ENCODE measurements at regions not wholly inside any gene's neighbourhood (a gene's known extent, or its start where the extent isn't known, plus 50 kb on each side); places are given as distances from the start of the nearest gene placed in this dataset.
"Not testable (repeated sequence)": the region's sequence is repeated elsewhere in the genome, so short reads cannot be mapped to it uniquely, and the experiment has no call there.

DNA sequence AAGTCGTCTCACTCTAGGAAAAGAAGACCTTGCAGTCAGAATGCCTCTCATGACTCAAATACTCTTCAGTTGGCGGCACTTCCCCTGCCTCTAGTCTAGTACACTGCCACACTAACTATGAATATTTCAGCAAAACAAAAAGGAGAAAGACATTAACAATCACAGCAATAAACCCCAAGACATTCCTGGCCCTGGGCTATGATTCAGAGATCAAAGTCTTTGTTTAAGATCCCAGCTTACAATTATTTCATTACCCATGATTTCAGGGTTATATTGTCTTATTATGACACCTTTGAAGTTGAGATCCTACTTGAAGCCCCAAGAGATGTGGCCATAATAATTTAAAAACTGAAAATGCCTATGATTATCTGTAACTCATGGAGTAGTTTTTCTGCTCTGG lies 597.5 kb downstream of the REEP3 start:
- Mint-ChIP-seq H3K27ac (no peak overlapping the region), H3K4me3 (no peak overlapping the region), H3K36me3 (ENCODE audit: insufficient read depth) (no peaks in the 10 kb centered on the region), H3K27me3 (no peaks in the 10 kb centered on the region), H3K9me3 (no peaks in the 10 kb centered on the region), H3K4me1 (ENCODE audit: low read depth in 2 of 2) (no peaks in the 10 kb centered on the region)
- no peak for DNase-seq
- ATAC-seq (replicated peaks), result no peak

DNA sequence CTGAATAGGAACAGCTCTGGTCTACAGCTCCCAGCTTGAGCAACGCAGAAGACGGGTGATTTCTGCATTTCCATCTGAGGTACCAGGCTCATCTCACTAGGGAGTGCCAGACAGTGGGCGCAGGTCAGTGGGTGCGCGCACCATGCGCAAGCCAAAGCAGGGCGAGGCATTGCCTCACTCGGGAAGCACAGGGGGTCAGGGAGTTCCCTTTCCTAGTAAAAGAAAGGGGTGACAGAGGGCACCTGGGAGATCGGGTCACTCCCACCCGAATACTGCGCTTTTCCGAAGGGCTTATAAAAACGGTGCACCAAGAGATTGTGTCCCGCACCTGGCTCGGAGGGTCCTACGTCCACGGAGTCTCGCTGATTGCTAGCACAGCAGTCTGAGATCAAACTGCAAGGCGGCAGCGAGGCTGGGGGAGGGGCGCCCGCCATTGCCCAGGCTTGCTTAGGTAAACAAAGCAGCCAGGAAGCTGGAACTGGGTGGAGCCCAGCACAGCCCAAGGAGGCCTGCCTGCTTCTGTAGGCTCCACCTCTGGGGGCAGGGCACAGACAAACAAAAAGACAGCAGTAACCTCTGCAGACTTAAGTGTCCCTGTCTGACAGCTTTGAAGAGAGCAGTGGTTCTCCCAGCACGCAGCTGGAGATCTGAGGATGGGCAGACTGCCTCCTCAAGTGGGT lies 599.2 kb downstream of the REEP3 start:
- H3K4me3 Mint-ChIP-seq; H3K27ac Mint-ChIP-seq; H3K9me3 Mint-ChIP-seq; ATAC-seq (replicated peaks); H3K4me1 Mint-ChIP-seq (ENCODE audit: low read depth in 2 of 2); DNase-seq; H3K27me3 Mint-ChIP-seq; H3K36me3 Mint-ChIP-seq (ENCODE audit: insufficient read depth): not testable (repeated sequence)

DNA sequence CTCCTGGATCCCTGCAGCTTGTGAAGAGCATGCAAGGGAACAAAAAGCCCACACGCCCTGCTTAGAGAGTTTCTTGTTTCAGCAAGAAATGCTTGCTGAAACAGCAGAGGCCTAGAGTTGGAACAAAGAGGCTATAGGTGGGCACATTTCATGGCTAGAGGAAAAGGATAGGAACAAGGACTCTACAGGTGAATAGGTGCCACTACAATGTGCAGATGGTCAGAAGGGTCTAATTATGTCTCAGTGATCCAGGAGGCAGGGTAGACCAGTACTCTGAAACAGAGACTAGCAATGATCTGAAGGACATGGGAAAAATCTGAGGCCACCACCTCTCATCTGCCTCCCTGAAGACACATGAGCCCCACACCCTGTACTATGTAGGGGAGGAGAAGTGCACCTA lies 609.0 kb downstream of the REEP3 start:
- Mint-ChIP-seq H3K9me3 (peaks cover 3 to 6% of the 10 kb centered on the region in 2 donors), H3K4me3 (no peak overlapping the region), H3K4me1 (ENCODE audit: low read depth in 2 of 2) (no peaks in the 10 kb centered on the region), H3K27me3 (no peaks in the 10 kb centered on the region), H3K27ac (no peak overlapping the region), H3K36me3 (ENCODE audit: insufficient read depth) (no peaks in the 10 kb centered on the region)
- DNase-seq (no peak), ATAC-seq (replicated peaks) (no peak)

DNA sequence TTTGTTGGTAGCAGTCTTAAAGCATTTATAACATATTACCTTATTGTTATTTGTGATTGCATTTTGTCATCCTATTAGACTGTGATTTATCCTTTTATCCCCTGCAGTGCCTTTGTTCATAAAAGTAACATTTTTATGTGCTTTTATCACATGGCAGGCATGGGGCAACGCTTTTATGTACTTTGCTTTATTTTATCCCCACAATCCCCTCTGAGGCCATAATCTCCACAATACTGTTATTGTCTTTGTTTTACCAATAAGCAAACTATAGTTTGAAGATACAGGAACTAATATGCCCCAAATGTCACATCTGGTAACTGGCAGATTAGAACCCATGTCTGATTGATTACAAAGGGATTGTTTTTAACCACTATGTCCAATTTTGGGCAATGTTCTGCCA lies 613.5 kb downstream of the REEP3 start:
- H3K27ac Mint-ChIP-seq, result no peak overlapping the region
- H3K36me3 Mint-ChIP-seq (ENCODE audit: insufficient read depth), result no peaks in the 10 kb centered on the region
- ATAC-seq (replicated peaks), result no peak
- H3K9me3 Mint-ChIP-seq, result peaks cover 0 to 4% of the 10 kb centered on the region in 2 donors
- H3K4me3 Mint-ChIP-seq, result no peak overlapping the region
- no peaks in the 10 kb centered on the region for H3K4me1 Mint-ChIP-seq (ENCODE audit: low read depth in 2 of 2)
- H3K27me3 Mint-ChIP-seq, result no peaks in the 10 kb centered on the region
- DNase-seq, result no peak

DNA sequence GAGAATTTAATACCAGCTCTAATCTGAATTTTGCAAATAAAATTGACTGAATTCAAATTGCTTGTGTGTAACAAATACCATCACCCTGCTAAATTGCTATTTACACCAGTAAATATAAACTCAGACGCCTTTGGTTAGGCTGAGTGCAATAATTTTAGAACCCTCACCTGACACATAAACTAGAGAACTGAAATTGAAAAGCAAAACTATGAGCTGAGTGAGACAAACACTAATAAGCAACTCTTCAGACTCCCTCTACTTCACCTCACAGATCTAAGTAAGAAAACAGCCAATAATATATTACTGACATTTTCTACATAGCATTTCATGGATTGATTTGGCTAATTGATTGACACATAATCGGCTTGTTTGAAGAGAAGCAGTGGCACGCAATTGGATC lies 621.2 kb downstream of the REEP3 start:
- no peaks in the 10 kb centered on the region for H3K27me3 Mint-ChIP-seq
- no peaks in the 10 kb centered on the region for H3K36me3 Mint-ChIP-seq (ENCODE audit: insufficient read depth)
- peaks cover 0 to 4% of the 10 kb centered on the region in 2 donors for H3K9me3 Mint-ChIP-seq
- no peak overlapping the region for H3K4me3 Mint-ChIP-seq
- no peak for ATAC-seq (replicated peaks)
- no peak overlapping the region for H3K27ac Mint-ChIP-seq
- H3K4me1 Mint-ChIP-seq (ENCODE audit: low read depth in 2 of 2), result no peaks in the 10 kb centered on the region
- no peak for DNase-seq

DNA sequence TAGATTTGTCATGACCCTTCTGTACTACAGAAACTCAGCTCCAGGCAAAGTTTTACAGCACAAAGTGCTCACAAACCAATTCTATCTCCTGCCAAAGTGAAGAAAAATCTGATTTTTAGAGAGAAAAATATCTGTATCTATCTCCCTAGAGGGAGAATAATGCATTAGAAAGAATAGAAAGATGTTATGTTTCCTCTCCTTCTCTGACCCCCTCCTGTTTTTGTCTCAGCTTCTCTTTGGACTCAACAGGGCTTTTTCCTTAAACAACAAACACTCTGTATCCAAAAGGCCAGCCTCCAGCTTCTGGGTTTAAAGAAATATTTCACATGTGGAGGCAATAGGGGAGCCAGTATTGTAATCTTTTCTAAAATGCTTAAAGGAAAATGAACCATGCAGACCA lies 627.4 kb downstream of the REEP3 start:
- Mint-ChIP-seq H3K36me3 (ENCODE audit: insufficient read depth) (no peaks in the 10 kb centered on the region), H3K9me3 (peaks cover 3 to 8% of the 10 kb centered on the region in 2 donors), H3K27me3 (no peaks in the 10 kb centered on the region), H3K27ac (no peak overlapping the region), H3K4me3 (no peak overlapping the region), H3K4me1 (ENCODE audit: low read depth in 2 of 2) (no peaks in the 10 kb centered on the region)
- DNase-seq (no peak), ATAC-seq (replicated peaks) (no peak)

DNA sequence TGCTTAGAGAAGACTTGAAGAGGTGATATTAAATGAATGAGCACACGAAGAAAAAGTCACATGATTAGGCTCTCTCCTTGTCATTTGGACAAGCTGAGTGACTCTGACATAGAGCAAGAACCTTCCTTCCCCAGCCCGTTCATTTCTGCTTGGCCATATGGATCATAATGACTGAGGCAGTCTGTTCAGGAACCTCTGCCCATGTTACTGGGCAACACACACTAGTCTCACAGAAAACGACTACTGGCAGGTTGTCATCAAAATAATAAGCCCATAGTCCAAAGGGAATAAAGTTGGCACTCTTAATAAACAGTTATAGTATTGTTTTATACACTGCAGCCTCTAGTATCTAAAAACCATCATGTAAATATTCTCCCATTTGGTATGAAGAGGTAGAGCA lies 635.0 kb downstream of the REEP3 start:
- no peak for ATAC-seq (replicated peaks)
- no peak for DNase-seq
- Mint-ChIP-seq H3K9me3 (peaks cover 4 to 8% of the 10 kb centered on the region in 2 donors), H3K4me3 (no peak overlapping the region), H3K27me3 (no peaks in the 10 kb centered on the region), H3K27ac (no peak overlapping the region), H3K36me3 (ENCODE audit: insufficient read depth) (no peaks in the 10 kb centered on the region), H3K4me1 (ENCODE audit: low read depth in 2 of 2) (no peaks in the 10 kb centered on the region)

DNA sequence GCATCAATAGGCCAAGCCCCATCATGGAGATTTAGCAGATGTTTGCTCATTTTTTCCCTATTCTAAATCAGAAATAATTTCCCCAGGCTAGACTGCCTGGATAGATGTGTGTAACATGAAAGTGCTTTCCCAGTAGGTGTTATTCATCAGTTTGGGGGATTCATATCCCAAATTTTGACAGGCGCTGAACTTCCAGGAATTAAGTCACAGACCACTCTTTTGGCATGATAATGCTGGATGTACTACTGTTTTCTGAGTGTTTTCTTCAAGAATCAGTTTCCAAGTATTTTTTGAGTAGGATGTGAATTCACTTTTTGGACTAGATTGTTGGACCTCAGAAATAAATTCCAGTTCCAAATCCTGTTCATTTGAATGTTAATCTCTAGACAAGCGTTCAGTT lies 637.4 kb downstream of the REEP3 start:
- DNase-seq, result no peak

DNA sequence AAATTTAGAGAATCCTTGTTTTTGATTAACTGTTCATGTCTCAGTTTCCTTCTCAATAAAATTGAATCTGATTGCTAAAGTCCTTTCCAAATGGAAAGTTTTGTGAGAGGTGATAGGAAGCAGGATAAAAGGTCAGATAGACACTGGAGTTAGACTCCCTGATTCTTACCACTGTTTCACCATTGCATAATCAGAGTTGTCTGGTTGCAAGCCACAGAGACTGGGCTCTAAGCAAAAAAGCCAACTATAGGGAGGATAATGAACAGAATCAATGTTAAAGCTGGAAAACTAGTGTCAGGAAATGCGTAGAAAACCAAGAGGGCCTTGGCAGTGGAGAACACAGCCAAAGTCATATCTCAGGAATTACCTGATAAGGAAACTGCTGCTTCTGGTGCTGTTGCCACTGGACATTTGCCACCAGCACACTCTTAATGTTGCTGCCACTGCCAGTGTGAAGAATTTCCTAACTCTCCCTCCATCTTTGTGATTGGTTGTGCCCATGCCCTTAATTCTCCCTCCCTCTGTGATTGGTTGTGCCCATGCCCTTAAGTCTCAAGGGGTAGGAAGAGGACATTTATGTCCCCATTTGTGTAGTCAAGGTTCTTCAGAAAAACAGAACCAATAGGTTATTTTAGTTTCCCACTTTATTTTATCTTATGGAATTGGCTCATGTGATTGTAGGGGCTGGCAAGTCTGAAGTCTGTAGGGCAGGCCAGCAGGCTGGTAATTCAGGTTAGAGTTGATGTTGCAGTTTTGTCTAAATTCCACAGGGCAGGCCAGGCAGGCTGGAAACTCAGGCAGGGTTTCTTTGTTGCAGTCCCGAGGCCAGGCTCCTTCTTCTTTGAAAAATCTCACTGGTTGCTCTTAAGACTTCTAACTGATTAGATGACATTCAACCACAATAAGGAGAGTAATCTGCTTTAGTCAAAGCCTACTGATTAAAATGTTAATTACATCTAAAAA lies 639.0 kb downstream of the REEP3 start:
- Mint-ChIP-seq H3K9me3 (peaks cover 0 to 2% of the 10 kb centered on the region in 2 donors), H3K36me3 (ENCODE audit: insufficient read depth) (no peaks in the 10 kb centered on the region), H3K27ac (no peak overlapping the region), H3K4me1 (ENCODE audit: low read depth in 2 of 2) (no peaks in the 10 kb centered on the region), H3K27me3 (no peaks in the 10 kb centered on the region), H3K4me3 (no peak overlapping the region)
- DNase-seq (no peak), ATAC-seq (replicated peaks) (no peak)

More for the DNA sequence above, 637.4 kb downstream of the REEP3 start:
- ATAC-seq (replicated peaks), result no peak
- H3K27me3 Mint-ChIP-seq, result no peaks in the 10 kb centered on the region
- no peaks in the 10 kb centered on the region for H3K36me3 Mint-ChIP-seq (ENCODE audit: insufficient read depth)
- H3K27ac Mint-ChIP-seq, result no peak overlapping the region
- H3K4me1 Mint-ChIP-seq (ENCODE audit: low read depth in 2 of 2), result no peaks in the 10 kb centered on the region
- H3K4me3 Mint-ChIP-seq, result no peak overlapping the region
- H3K9me3 Mint-ChIP-seq, result peaks cover 0 to 4% of the 10 kb centered on the region in 2 donors

DNA sequence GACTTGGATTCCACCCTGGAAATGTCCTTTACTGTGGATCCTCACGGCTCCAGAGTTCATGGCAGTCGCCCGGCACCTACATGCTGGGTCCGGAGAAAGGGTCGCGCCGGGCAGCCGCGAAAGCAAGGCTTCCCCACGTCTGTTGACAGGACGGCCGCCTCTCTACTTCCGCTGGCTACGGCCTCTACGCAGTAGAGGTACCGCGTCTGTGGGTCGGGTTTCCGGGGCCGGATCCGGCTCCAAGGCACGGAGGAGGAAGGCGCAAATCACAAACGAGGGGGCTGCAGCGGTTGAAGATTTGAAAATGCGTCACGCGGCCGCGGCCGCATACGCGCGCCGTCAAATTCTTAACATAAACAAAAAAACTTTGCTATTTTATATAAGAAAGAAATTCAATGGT lies 649.6 kb downstream of the REEP3 start:
- Mint-ChIP-seq H3K27ac (no peak overlapping the region), H3K36me3 (ENCODE audit: insufficient read depth) (peaks cover 2% of the 10 kb centered on the region)
- no peak for ATAC-seq (replicated peaks)

DNA sequence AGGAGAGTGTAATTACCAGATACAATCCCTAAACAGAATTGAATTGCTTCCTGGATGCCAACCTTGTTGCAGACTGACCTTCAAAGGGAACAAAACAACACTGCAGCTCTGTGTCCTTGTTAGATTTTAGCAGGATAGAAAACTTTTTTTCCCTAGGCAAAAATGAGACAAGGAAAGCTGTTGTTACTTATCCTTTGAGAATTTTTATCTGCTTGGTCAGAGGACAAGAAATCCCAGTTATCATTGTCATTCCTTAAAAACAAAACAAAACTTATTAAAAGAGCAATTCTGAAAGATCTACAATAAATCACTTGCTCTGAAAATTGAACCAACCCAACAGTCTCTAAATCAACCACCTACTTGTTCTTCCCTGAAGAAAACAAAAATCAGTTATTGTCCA lies 652.6 kb downstream of the REEP3 start:
- H3K36me3 Mint-ChIP-seq (ENCODE audit: insufficient read depth), result no peaks in the 10 kb centered on the region
- no peaks in the 10 kb centered on the region for H3K27me3 Mint-ChIP-seq
- peaks cover 3 to 8% of the 10 kb centered on the region in 2 donors for H3K9me3 Mint-ChIP-seq
- ATAC-seq (replicated peaks) (no peak), DNase-seq (no peak)
- H3K4me3 Mint-ChIP-seq, result no peak overlapping the region
- no peak overlapping the region for H3K27ac Mint-ChIP-seq
- H3K4me1 Mint-ChIP-seq (ENCODE audit: low read depth in 2 of 2), result no peaks in the 10 kb centered on the region

More for the DNA sequence above, 649.6 kb downstream of the REEP3 start:
- Mint-ChIP-seq H3K27me3 (no peaks in the 10 kb centered on the region), H3K9me3 (peaks cover 6 to 9% of the 10 kb centered on the region in 2 donors), H3K4me1 (ENCODE audit: low read depth in 2 of 2) (no peaks in the 10 kb centered on the region), H3K4me3 (no peak overlapping the region)
- DNase-seq, result no peak

DNA sequence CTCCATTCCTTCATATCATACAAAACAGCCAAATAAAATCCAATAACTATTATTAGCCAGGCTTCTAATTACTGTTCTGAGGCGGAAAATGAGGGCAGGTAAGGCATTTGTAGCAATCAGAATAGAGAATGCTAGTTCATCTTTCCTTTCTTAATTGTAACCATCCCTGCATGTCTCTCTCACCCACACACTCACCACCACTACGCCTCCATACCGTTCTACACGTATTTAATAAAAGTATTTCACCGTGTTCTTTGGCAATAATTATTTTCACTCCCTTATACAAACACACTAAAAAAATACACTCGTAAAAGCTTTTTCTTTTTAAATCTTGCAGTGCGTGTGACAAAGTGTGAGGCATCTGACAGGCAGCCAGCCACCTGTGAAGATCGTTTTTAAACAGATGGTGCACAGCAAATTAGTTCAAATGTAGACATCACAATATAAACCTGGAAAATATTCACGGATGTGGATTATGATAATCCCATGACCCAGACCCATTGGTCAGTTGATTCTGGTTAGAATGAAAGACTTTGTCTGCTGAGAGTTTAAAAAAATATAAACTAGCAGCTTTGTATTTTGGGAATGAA lies 653.6 kb downstream of the REEP3 start:
- DNase-seq (no peak), ATAC-seq (replicated peaks) (no peak)
- H3K27me3 Mint-ChIP-seq, result no peaks in the 10 kb centered on the region
- no peaks in the 10 kb centered on the region for H3K36me3 Mint-ChIP-seq (ENCODE audit: insufficient read depth)
- H3K4me3 Mint-ChIP-seq, result no peak overlapping the region
- H3K4me1 Mint-ChIP-seq (ENCODE audit: low read depth in 2 of 2), result no peaks in the 10 kb centered on the region
- peaks cover 3 to 8% of the 10 kb centered on the region in 2 donors for H3K9me3 Mint-ChIP-seq
- no peak overlapping the region for H3K27ac Mint-ChIP-seq

DNA sequence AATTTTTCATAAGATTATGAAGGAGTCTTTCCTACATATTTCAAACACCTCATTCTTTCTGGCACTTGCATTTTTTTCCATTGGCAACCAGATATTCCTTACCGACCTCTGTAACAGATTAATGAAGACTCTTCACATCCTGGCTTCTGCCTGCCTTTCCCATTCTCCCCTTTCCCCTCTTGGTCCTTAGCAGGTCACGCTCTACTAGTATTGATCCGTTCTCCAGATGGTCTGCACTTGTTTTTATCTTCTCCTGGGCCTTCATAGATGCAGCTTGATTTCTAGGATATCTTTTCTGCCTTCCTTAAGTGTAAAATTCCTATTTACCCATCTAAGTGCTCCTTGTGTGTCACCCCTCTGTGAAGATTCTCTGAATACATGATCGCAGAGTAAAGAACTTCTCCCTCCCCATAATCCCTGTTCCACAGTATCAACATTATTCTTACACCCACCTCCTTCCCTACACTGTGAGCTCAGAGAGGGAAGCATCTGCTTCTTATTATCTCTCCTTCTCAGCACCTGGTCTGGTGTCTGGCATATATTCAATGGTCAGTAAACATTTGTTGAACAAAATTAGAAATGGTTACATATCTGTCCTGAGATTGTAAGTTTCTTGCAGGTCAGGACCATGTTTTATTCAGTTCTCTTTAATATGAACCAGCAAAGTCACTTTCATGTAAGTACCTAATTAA lies 654.2 kb downstream of the REEP3 start:
- Mint-ChIP-seq H3K4me3 (no peak overlapping the region), H3K9me3 (peaks cover 2 to 8% of the 10 kb centered on the region in 2 donors), H3K27ac (no peak overlapping the region), H3K4me1 (ENCODE audit: low read depth in 2 of 2) (no peaks in the 10 kb centered on the region), H3K36me3 (ENCODE audit: insufficient read depth) (no peaks in the 10 kb centered on the region), H3K27me3 (no peaks in the 10 kb centered on the region)
- no peak for ATAC-seq (replicated peaks)
- no peak for DNase-seq

Data from effector memory CD8-positive, alpha-beta T cell (primary cell).